ENCODE measurements at regions not wholly inside any gene's neighbourhood (a gene's known extent, or its start where the extent isn't known, plus 50 kb on each side); places are given as distances from the start of the nearest gene placed in this dataset.
"Not testable (repeated sequence)": the region's sequence is repeated elsewhere in the genome, so short reads cannot be mapped to it uniquely, and the experiment has no call there.

DNA sequence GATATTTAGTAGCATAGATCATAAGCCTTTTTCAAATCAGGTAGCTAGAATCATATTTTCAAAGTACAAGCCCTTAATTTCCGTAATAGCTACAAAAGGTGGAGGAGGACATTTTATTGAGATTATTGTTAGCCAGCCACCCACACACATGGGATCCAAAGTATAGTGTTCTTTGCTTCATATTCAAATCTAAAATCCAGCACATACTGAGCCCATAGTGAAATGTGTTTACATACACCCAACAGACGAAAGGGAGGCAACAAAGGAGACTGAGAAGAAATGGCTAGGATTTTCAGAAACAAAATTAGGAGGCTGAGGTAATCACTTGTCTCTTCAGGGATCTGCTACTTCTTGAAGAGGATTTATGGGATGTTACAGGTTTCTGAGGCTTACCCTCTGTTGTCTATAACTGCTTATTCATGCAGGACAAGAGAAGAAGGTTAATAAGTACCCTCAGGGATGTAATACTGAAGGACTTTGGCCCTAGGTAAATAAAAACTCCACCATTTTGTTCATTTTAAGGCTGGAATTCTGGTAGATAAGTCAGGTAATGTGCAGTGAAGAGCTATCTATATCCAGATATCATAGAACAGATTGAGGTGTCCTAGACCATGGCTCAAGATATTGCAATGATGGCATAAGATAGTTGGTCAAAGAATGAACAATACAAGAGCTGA is 182.1 kb downstream of the SPDYE17 start:
- ATAC-seq; H3K4me3 ChIP-seq (ENCODE audit: low read depth in 2 of 2, low read length in 2 of 2); H3K4me1 ChIP-seq (ENCODE audit: control insufficient read depth, insufficient read depth, low read length); H3K9me3 ChIP-seq (ENCODE audit: control insufficient read depth, insufficient read depth, low read depth, low read length); H3K36me3 ChIP-seq (ENCODE audit: control insufficient read depth, insufficient read depth, low read length); in situ Hi-C loops (cut with HindIII; ENCODE audit: low pct_unique_long_range_greater_than_20kb, low sequenced_read_pairs); BruUV-seq (replicated peaks); DNase-seq (ENCODE audit: low read depth, low spot score); POLR2A ChIA-PET; H3K27ac ChIP-seq (ENCODE audit: low read length); CTCF ChIA-PET; intact Hi-C loops (cut with micrococcal nuclease; ENCODE audit: unreplicated experiment); H3K27me3 ChIP-seq (ENCODE audit: control insufficient read depth, insufficient read depth, low read length): not testable (repeated sequence)

- H3K36me3 ChIP-seq (ENCODE audit: control insufficient read depth, insufficient read depth, low read length); intact Hi-C loops (cut with micrococcal nuclease; ENCODE audit: unreplicated experiment); H3K27me3 ChIP-seq (ENCODE audit: control insufficient read depth, insufficient read depth, low read length); in situ Hi-C loops (cut with HindIII; ENCODE audit: low pct_unique_long_range_greater_than_20kb, low sequenced_read_pairs); POLR2A ChIA-PET; H3K9me3 ChIP-seq (ENCODE audit: control insufficient read depth, insufficient read depth, low read depth, low read length); ATAC-seq; H3K27ac ChIP-seq (ENCODE audit: low read length); H3K4me1 ChIP-seq (ENCODE audit: control insufficient read depth, insufficient read depth, low read length); BruUV-seq (replicated peaks); DNase-seq (ENCODE audit: low read depth, low spot score); CTCF ChIA-PET; H3K4me3 ChIP-seq (ENCODE audit: low read depth in 2 of 2, low read length in 2 of 2): not testable (repeated sequence)
Measured at GRCh38 chr7:76839879-76840278, 192.3 kb downstream of the SPDYE17 start.

DNA sequence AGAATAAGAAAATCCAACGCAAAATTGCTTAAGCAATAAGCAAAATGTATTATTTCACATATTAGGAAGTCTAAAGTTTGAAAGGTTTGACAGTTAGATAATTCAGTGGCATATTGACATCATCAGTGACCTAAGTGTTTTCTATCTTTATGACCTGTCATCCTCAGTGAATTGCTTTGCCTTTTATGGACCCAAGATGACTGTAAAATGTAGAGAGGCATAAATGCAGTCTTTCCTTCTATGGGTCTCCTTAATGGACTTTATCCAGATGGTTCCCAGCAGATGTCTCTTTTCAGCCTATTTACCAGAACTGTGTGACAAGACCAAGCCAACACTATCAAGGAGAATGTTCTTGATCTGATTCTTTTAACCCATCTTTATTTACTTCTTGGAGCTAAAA is 192.9 kb downstream of the SPDYE17 start:
- H3K27ac ChIP-seq (ENCODE audit: low read length); POLR2A ChIA-PET; ATAC-seq; intact Hi-C loops (cut with micrococcal nuclease; ENCODE audit: unreplicated experiment); H3K4me1 ChIP-seq (ENCODE audit: control insufficient read depth, insufficient read depth, low read length); H3K36me3 ChIP-seq (ENCODE audit: control insufficient read depth, insufficient read depth, low read length); H3K9me3 ChIP-seq (ENCODE audit: control insufficient read depth, insufficient read depth, low read depth, low read length); H3K27me3 ChIP-seq (ENCODE audit: control insufficient read depth, insufficient read depth, low read length); H3K4me3 ChIP-seq (ENCODE audit: low read depth in 2 of 2, low read length in 2 of 2); CTCF ChIA-PET; BruUV-seq (replicated peaks); in situ Hi-C loops (cut with HindIII; ENCODE audit: low pct_unique_long_range_greater_than_20kb, low sequenced_read_pairs); DNase-seq (ENCODE audit: low read depth, low spot score): not testable (repeated sequence)

GRCh38 chr7:76838357-76838756 is 193.8 kb downstream of the SPDYE17 start:
- ATAC-seq; POLR2A ChIA-PET; H3K27me3 ChIP-seq (ENCODE audit: control insufficient read depth, insufficient read depth, low read length); H3K27ac ChIP-seq (ENCODE audit: low read length); in situ Hi-C loops (cut with HindIII; ENCODE audit: low pct_unique_long_range_greater_than_20kb, low sequenced_read_pairs); H3K36me3 ChIP-seq (ENCODE audit: control insufficient read depth, insufficient read depth, low read length); intact Hi-C loops (cut with micrococcal nuclease; ENCODE audit: unreplicated experiment); H3K9me3 ChIP-seq (ENCODE audit: control insufficient read depth, insufficient read depth, low read depth, low read length); BruUV-seq (replicated peaks); CTCF ChIA-PET; H3K4me1 ChIP-seq (ENCODE audit: control insufficient read depth, insufficient read depth, low read length); DNase-seq (ENCODE audit: low read depth, low spot score); H3K4me3 ChIP-seq (ENCODE audit: low read depth in 2 of 2, low read length in 2 of 2): not testable (repeated sequence)

DNA sequence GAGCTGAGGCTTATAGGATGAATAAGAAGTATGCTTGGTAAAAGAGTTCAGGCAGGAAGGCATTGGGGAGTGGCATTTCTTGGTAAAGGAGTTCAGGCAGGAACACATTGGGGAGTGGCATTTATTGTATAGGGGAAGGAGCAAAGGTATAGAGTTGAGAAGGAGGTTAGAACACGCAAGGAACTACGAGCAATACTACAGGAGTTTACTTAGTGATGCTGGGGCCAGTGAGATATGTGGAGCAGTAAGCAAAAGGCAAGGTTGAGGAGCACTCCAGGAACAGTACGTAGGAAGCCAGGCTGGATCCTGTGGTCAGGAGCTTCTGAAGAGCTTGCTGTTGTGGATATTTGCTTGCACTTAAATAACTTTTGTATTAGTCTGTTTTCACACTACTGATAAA is 202.2 kb upstream of the POMZP3 start:
- H3K36me3 ChIP-seq (ENCODE audit: control insufficient read depth, insufficient read depth, low read length); H3K4me1 ChIP-seq (ENCODE audit: control insufficient read depth, insufficient read depth, low read length); H3K27ac ChIP-seq (ENCODE audit: low read length); ATAC-seq; H3K27me3 ChIP-seq (ENCODE audit: control insufficient read depth, insufficient read depth, low read length); BruUV-seq (replicated peaks); H3K9me3 ChIP-seq (ENCODE audit: control insufficient read depth, insufficient read depth, low read depth, low read length); CTCF ChIA-PET; DNase-seq (ENCODE audit: low read depth, low spot score); intact Hi-C loops (cut with micrococcal nuclease; ENCODE audit: unreplicated experiment); H3K4me3 ChIP-seq (ENCODE audit: low read depth in 2 of 2, low read length in 2 of 2); in situ Hi-C loops (cut with HindIII; ENCODE audit: low pct_unique_long_range_greater_than_20kb, low sequenced_read_pairs); POLR2A ChIA-PET: not testable (repeated sequence)

DNA sequence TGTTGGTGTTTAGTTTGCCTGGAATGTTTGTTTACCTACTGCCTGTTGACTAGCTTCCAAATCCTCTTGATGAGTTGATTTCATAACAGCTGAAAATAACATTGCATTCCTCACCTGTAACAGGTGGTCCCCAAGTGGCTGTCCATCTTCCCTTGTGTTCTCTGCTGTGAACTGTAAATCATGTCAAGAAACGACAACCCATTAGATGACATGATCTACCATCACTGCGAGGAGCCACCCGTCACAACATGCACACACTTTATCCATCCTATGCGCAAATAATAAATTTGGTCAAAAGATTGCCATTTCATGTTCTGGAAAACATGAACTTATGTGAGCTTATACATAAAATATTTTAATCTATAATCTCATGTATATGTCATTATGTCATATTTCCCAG is 199.1 kb upstream of the POMZP3 start:
- H3K27ac ChIP-seq (ENCODE audit: low read length); POLR2A ChIA-PET; BruUV-seq (replicated peaks); ATAC-seq; H3K4me1 ChIP-seq (ENCODE audit: control insufficient read depth, insufficient read depth, low read length); H3K27me3 ChIP-seq (ENCODE audit: control insufficient read depth, insufficient read depth, low read length); CTCF ChIA-PET; in situ Hi-C loops (cut with HindIII; ENCODE audit: low pct_unique_long_range_greater_than_20kb, low sequenced_read_pairs); H3K9me3 ChIP-seq (ENCODE audit: control insufficient read depth, insufficient read depth, low read depth, low read length); H3K36me3 ChIP-seq (ENCODE audit: control insufficient read depth, insufficient read depth, low read length); intact Hi-C loops (cut with micrococcal nuclease; ENCODE audit: unreplicated experiment); DNase-seq (ENCODE audit: low read depth, low spot score); H3K4me3 ChIP-seq (ENCODE audit: low read depth in 2 of 2, low read length in 2 of 2): not testable (repeated sequence)

- H3K27ac ChIP-seq (ENCODE audit: low read length); in situ Hi-C loops (cut with HindIII; ENCODE audit: low pct_unique_long_range_greater_than_20kb, low sequenced_read_pairs); H3K4me3 ChIP-seq (ENCODE audit: low read depth in 2 of 2, low read length in 2 of 2); H3K36me3 ChIP-seq (ENCODE audit: control insufficient read depth, insufficient read depth, low read length); intact Hi-C loops (cut with micrococcal nuclease; ENCODE audit: unreplicated experiment); H3K9me3 ChIP-seq (ENCODE audit: control insufficient read depth, insufficient read depth, low read depth, low read length); POLR2A ChIA-PET; H3K27me3 ChIP-seq (ENCODE audit: control insufficient read depth, insufficient read depth, low read length); CTCF ChIA-PET; DNase-seq (ENCODE audit: low read depth, low spot score); H3K4me1 ChIP-seq (ENCODE audit: control insufficient read depth, insufficient read depth, low read length); ATAC-seq; BruUV-seq (replicated peaks): not testable (repeated sequence)
Measured at GRCh38 chr7:76809856-76810255, 182.8 kb upstream of the POMZP3 start.

- BruUV-seq (replicated peaks); H3K27ac ChIP-seq (ENCODE audit: low read length); DNase-seq (ENCODE audit: low read depth, low spot score); H3K36me3 ChIP-seq (ENCODE audit: control insufficient read depth, insufficient read depth, low read length); H3K4me3 ChIP-seq (ENCODE audit: low read depth in 2 of 2, low read length in 2 of 2); POLR2A ChIA-PET; CTCF ChIA-PET; H3K27me3 ChIP-seq (ENCODE audit: control insufficient read depth, insufficient read depth, low read length); ATAC-seq; H3K4me1 ChIP-seq (ENCODE audit: control insufficient read depth, insufficient read depth, low read length); H3K9me3 ChIP-seq (ENCODE audit: control insufficient read depth, insufficient read depth, low read depth, low read length); intact Hi-C loops (cut with micrococcal nuclease; ENCODE audit: unreplicated experiment); in situ Hi-C loops (cut with HindIII; ENCODE audit: low pct_unique_long_range_greater_than_20kb, low sequenced_read_pairs): not testable (repeated sequence)
Measured at GRCh38 chr7:76807588-76808100, 180.6 kb upstream of the POMZP3 start.
